Caki2 (cell line): ENCODE measurements at regions not wholly inside any gene's neighbourhood (a gene's known extent, or its start where the extent isn't known, plus 50 kb on each side); places are given as distances from the start of the nearest gene placed in this dataset.

ENCODE experiments used
- DNase-seq: peaks from one replicate; pipeline ENCODE4 v3.0.0-alpha.2; 2015; ENCODE audit warnings: low read depth
- in situ Hi-C: cut with HindIII; loops from 2 replicates; pipeline ENCODE4 v1.10.0; 2016; ENCODE audit warnings: low sequenced_read_pairs, low pct_unique_long_range_greater_than_20kb, mixed read lengths

- in situ Hi-C loops = no loop called here
- DNase-seq = no peak
Measured at GRCh38 chr17:72439893-72440502, 319.2 kb downstream of the SOX9 start.

- no peak for DNase-seq
- in situ Hi-C loops = no loop called here
Measured at GRCh38 chr17:72440961-72441360, 320.1 kb downstream of the SOX9 start.

- no peak for DNase-seq
- in situ Hi-C loops = no loop called here
Measured at GRCh38 chr17:72441909-72442308, 321.1 kb downstream of the SOX9 start.

- no peak for DNase-seq
- in situ Hi-C loops = no loop called here
Measured at GRCh38 chr17:72444517-72445054, 323.8 kb downstream of the SOX9 start.

- DNase-seq = no peak
- in situ Hi-C loops = no loop called here
Measured at GRCh38 chr17:72445055-72445991, 324.5 kb downstream of the SOX9 start.

- in situ Hi-C loops = no loop called here
- no peak for DNase-seq
Measured at GRCh38 chr17:72446118-72446517, 325.3 kb downstream of the SOX9 start.

GRCh38 chr17:72446525-72447250, 325.9 kb downstream of the SOX9 start:
- in situ Hi-C loops = no loop called here
- DNase-seq = no peak

- in situ Hi-C loops = no loop called here
Measured at GRCh38 chr17:72447251-72447640, 326.4 kb downstream of the SOX9 start.

GRCh38 chr17:72448019-72448418, 327.2 kb downstream of the SOX9 start:
- DNase-seq = no peak
- in situ Hi-C loops = no loop called here

More at GRCh38 chr17:72447251-72447640, 326.4 kb downstream of the SOX9 start:
- no peak for DNase-seq

GRCh38 chr17:72452286-72453173, 331.7 kb downstream of the SOX9 start:
- in situ Hi-C loops = no loop called here

GRCh38 chr17:72454342-72454741, 333.5 kb downstream of the SOX9 start:
- in situ Hi-C loops = no loop called here
- DNase-seq = no peak

More at GRCh38 chr17:72452286-72453173, 331.7 kb downstream of the SOX9 start:
- no peak for DNase-seq

- DNase-seq = no peak
- in situ Hi-C loops = no loop called here
Measured at GRCh38 chr17:72455562-72455961, 334.7 kb downstream of the SOX9 start.

GRCh38 chr17:72456075-72456474, 335.3 kb downstream of the SOX9 start:
- in situ Hi-C loops = no loop called here
- DNase-seq = peak; percentile 91

- no peak for DNase-seq
- in situ Hi-C loops = no loop called here
Measured at GRCh38 chr17:72457712-72458111, 336.9 kb downstream of the SOX9 start.

GRCh38 chr17:72458301-72458700, 337.5 kb downstream of the SOX9 start:
- in situ Hi-C loops = no loop called here
- no peak for DNase-seq

- DNase-seq = no peak
- in situ Hi-C loops = no loop called here
Measured at GRCh38 chr17:72460711-72461110, 339.9 kb downstream of the SOX9 start.

- in situ Hi-C loops = no loop called here
- no peak for DNase-seq
Measured at GRCh38 chr17:72461757-72462156, 340.9 kb downstream of the SOX9 start.

GRCh38 chr17:72462407-72462806, 341.6 kb downstream of the SOX9 start:
- no peak for DNase-seq

More at GRCh38 chr17:72462407-72462806, 341.6 kb downstream of the SOX9 start:
- in situ Hi-C loops = no loop called here
